ENCODE measurements at regions not wholly inside any gene's neighbourhood (a gene's known extent, or its start where the extent isn't known, plus 50 kb on each side); places are given as distances from the start of the nearest gene placed in this dataset.

- DNase-seq (ENCODE audit: low spot score) (no peak), FAIRE-seq (no peak)
Observed at GRCh38 chr5:67432606-67433005, 236.0 kb upstream of the CD180 start.

DNA sequence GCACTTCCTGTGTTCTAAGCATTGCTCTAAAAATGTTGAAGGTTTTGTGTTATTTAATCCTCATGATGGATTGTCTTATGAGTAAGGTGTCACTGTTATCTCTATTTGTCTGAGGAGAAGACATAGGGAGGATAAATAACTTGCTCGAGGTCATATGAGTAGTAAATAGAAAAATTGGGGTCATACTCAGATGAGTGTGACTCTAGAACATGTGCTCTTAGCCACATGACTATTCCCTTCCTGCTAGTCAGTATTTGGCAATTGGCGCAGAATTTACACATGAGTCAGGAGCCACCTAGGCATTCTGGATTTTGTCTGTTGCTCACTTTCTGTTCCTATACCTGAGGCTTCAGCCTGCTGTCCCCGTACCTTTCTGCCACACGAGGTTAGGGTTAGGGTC is 234.6 kb upstream of the CD180 start:
- FAIRE-seq (no peak), DNase-seq (ENCODE audit: low spot score) (no peak)

GRCh38 chr5:67427850-67428298 is 231.3 kb upstream of the CD180 start:
- DNase-seq (ENCODE audit: low spot score) (no peak), FAIRE-seq (no peak)

- FAIRE-seq: no peak
- DNase-seq (ENCODE audit: low spot score): no peak
Observed at GRCh38 chr5:67426961-67427849, 230.6 kb upstream of the CD180 start.

GRCh38 chr5:67425514-67425913 is 228.9 kb upstream of the CD180 start:
- no peak for FAIRE-seq
- no peak for DNase-seq (ENCODE audit: low spot score)

GRCh38 chr5:67417839-67418238 is 221.2 kb upstream of the CD180 start:
- DNase-seq (ENCODE audit: low spot score): no peak

GRCh38 chr5:67416986-67417385 is 220.4 kb upstream of the CD180 start:
- FAIRE-seq: no peak

More at GRCh38 chr5:67417839-67418238, 221.2 kb upstream of the CD180 start:
- no peak for FAIRE-seq

DNA sequence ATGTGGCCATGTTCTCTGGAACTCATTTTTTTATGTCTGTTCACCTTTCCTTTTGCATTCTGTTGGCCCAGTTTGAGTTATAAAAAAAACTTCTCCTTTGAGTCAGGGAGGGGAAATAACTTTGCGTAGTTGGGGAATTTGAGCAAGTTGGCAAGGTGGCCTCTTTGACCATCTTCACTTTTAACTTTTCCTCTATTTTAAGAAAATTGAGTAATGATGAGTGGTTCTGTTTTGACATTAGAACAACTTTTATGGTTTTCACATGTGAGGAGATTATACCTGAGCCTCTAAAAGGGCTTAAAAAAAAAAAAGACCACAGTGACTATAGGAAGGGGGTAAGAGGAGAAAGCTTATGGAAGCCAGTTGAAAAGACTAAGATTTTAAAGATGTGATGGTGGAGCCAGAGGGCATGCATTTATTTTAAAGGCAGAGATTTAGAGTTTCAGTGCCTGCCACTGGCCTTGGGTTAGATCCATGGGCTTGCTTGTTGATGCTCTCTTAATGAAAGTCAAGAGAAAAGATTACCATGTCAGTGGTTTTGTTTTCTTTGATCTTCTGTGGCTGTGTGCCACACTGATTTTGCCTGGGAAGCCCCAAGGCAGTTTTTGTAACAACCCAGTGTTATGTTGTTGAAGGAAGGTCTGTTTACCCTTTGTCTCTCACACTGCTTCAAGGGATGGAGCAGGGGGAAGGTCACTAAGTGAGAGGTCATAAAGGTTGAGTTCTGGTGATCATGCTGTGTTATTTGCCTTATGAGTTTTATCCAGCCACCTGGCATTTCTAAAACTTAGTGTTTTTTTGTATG is 219.7 kb upstream of the CD180 start:
- DNase-seq (ENCODE audit: low spot score) (no peak), FAIRE-seq (no peak)

More at GRCh38 chr5:67416986-67417385, 220.4 kb upstream of the CD180 start:
- DNase-seq (ENCODE audit: low spot score): no peak

DNA sequence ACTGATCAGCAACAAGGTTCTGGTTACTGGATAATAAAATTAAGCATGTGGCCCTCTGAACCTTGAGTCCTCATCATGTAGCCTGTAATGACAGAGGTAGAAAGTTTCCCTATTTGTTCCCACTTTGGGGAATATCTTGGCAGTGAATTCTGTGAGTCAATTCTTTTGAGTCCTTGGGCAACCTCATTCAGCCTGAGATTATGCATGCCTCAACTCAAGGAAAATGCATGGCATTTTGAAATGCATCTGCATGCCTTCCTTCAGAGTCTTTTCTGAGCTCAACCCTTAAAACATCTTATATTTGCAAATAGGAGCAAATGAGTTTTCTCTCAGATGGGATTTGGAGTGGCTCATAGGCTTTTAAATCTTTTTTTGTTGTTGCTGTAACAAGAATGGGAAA is 218.1 kb upstream of the CD180 start:
- FAIRE-seq: no peak
- DNase-seq (ENCODE audit: low spot score): no peak

GRCh38 chr5:67413721-67414120 is 217.1 kb upstream of the CD180 start:
- FAIRE-seq (no peak), DNase-seq (ENCODE audit: low spot score) (no peak)

GRCh38 chr5:67409126-67409777 is 212.7 kb upstream of the CD180 start:
- FAIRE-seq (no peak), DNase-seq (ENCODE audit: low spot score) (no peak)

DNA sequence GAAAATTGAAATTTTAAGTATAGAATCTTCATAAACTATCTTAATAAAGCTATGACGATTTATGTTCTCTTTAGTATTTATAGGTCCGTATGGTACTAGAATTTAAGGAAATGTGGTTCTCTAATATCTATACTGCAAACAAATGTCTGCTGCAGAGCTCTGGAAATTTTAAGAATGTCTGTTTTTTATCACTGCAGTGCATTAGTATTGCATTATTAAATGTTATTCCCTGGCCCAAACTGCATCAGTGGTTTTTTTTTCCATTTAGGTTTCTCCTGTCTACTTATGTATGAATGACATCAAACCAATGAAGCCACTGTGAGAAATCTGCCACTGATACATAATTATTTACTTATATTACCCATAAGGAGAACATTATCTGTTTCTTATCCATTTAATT is 211.4 kb upstream of the CD180 start:
- no peak for FAIRE-seq
- DNase-seq (ENCODE audit: low spot score): no peak

GRCh38 chr5:67405755-67406154 is 209.2 kb upstream of the CD180 start:
- DNase-seq (ENCODE audit: low spot score) (no peak), FAIRE-seq (no peak)

- no peak for FAIRE-seq
Observed at GRCh38 chr5:67405101-67405364, 208.4 kb upstream of the CD180 start.

DNA sequence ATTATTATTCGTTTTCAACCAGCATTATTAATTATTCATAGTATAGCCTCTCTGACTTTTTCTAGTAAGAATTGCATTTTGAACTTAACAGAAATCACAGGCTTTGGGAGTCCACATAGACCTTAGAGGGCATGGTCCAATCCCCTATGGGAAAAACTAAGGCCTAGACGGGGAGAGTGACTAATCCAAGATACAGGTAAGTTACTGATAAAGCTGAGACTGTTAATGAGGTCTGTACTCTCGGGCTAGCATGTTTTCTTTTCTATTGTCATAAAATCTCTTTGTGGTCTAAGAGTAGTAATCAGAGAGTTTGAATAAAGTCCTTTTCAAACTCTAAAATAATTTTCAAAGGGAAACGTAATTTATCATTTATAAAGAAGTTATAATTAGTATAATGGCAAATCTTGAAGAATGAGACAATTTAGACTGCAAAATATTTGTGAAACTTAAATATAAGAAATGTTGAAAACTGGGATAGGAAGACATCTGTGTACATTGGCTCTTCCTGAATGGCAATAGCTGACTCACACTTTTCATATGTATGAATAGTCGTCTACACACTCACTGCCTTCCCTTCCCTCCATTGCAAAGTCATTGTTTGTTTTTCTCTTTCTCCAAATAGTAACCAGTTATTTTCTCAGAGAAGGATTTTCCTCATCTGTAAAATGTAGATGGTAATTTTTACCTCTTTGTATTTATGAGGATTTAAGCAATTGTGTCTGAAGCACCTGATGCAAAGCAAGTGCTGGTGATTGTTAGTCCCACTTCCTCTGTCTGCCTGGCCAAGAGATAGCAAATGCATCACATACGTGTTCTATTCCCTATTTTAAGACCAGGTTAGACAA is 207.9 kb upstream of the CD180 start:
- FAIRE-seq (no peak), DNase-seq (ENCODE audit: low spot score) (no peak)

More at GRCh38 chr5:67405101-67405364, 208.4 kb upstream of the CD180 start:
- DNase-seq (ENCODE audit: low spot score): no peak

DNA sequence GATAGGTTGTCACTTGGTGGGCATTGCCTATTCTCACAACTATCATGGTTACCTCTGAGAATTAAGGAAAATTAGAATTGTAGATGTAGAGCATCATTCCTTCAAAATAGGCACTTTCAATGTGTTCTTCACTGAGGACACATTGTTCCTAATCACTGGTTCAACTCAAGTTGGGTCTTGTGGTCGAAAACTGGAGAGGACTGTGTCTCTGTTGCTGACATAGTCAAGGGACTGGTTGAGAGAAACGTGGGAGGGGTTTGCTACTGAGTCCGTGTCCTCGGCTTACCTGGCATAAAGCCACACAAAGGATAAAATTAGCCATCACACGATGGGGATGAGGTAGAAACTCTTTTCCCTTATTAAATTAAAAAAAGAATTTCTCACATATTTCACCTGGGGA is 205.9 kb upstream of the CD180 start:
- DNase-seq (ENCODE audit: low spot score) (no peak), FAIRE-seq (no peak)

DNA sequence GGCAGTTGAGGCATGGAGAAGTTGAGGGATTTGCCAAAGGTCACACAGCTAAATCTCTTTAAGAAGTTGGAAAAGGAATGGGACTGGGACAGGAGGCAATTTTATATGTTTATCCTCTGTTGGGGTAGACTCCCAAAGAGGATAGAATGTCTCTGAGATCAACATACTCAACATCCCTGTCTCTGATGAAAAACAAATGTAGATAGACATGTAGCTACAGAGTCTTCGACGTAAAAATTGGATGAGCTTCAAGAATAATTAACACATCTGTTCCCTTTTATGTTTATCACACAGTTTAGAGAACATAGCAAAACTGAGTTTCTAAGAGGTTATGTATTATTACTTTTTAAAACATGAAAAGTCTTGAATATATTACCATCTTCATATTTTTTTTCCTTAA is 204.6 kb upstream of the CD180 start:
- DNase-seq (ENCODE audit: low spot score) (no peak), FAIRE-seq (no peak)

DNA sequence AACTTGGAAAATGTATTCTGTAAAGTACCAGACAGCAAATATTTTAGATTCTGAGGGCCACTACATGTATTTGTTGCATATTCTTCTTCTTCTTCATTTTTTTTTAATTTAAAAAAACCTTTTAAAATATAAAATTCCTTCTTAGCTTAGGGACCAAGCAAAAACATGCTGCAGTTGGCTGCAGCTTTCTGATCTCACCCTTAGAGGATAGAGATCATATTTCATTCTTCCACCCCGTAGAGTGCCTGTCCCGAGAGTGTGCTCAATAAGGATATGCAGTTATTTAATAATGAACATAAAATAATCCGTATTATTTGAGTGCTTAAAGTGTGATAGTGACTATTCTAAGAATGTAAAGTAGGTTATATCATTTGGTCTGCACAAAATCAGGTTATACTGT is 204.2 kb upstream of the CD180 start:
- no peak for FAIRE-seq
- DNase-seq (ENCODE audit: low spot score): no peak

DNA sequence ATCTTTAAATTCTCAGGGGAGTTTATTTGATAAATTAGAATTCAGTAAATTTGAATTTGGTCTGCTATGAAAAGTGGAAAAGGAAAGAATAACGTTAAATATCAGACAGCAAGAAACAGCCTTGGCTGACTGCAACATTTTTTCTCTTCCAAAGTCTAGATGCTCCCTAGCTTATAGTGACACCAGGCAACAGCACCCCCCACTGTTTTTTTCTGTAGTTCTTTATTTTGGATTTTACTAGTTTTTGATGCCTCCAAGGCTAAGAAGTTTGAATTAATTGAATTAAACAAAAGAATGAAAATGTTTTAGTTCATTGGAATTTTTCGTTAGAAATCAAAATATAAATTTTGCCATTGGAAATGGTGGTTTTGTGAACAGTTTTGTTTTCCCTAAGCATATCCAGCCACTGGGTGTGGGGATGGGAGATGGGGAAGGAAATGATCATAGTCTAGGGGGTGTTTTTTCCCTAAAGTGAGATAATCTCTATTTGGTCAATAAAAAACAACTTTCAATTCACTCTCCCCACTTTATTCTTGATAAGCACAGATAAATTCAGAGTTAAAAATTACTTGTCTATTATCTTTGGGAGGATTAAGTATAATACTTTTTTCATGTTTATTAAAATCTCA is 199.3 kb upstream of the CD180 start:
- FAIRE-seq: no peak

GRCh38 chr5:67393211-67393610 is 196.6 kb upstream of the CD180 start:
- DNase-seq (ENCODE audit: low spot score): no peak
- FAIRE-seq: no peak

More for the DNA sequence above, 199.3 kb upstream of the CD180 start:
- DNase-seq (ENCODE audit: low spot score): no peak

- DNase-seq (ENCODE audit: low spot score) (no peak), FAIRE-seq (no peak)
Observed at GRCh38 chr5:67390935-67391334, 194.3 kb upstream of the CD180 start.
